ENCODE measurements at regions not wholly inside any gene's neighbourhood (a gene's known extent, or its start where the extent isn't known, plus 50 kb on each side); places are given as distances from the start of the nearest gene placed in this dataset.

GRCh38 chr21:38699048-38699447, 106.7 kb upstream of the ETS2 start:
- no peaks in the 10 kb centered on the region for H3K36me3 ChIP-seq (ENCODE audit: low read length)
- no peak overlapping the region for H3K4me2 ChIP-seq (ENCODE audit: low read depth, low read length, poor library complexity, severe bottlenecking)
- H3K9me2 ChIP-seq (replicated peaks; ENCODE audit: insufficient read depth, low read length): no peaks in the 10 kb centered on the region
- H3K9me3 ChIP-seq (ENCODE audit: insufficient read depth, low read length): no peaks in the 10 kb centered on the region
- H3K9ac ChIP-seq (ENCODE audit: low read length): no peak overlapping the region
- H3F3A ChIP-seq (ENCODE audit: insufficient read depth): no peaks in the 10 kb centered on the region
- no peak overlapping the region for H2AFZ ChIP-seq (ENCODE audit: low read depth, low read length, severe bottlenecking)
- no peaks in the 10 kb centered on the region for H3K79me2 ChIP-seq (ENCODE audit: insufficient read depth, low read length)
- no peak for TF ChIP-seq EZH2phosphoT487 (conservative IDR thresholded peaks at IDR 0.05; ENCODE audit: low read length)
- TF ChIP-seq CTCF (IDR thresholded peaks at IDR 0.05; ENCODE audit: insufficient read depth, low read length, poor library complexity, severe bottlenecking): no peak
- no peaks in the 10 kb centered on the region for H4K20me1 ChIP-seq (ENCODE audit: low read depth, low read length)
- H3K4me3 ChIP-seq (ENCODE audit: insufficient read depth, low read length, poor library complexity, severe bottlenecking): no peak overlapping the region
- no peak overlapping the region for H3K27ac ChIP-seq (ENCODE audit: low read depth, low read length)
- no peaks in the 10 kb centered on the region for H3K27me3 ChIP-seq (ENCODE audit: low read length)

GRCh38 chr21:38702196-38702595, 103.5 kb upstream of the ETS2 start:
- no peaks in the 10 kb centered on the region for H3K9me3 ChIP-seq (ENCODE audit: insufficient read depth, low read length)
- no peaks in the 10 kb centered on the region for H4K20me1 ChIP-seq (ENCODE audit: low read depth, low read length)
- no peaks in the 10 kb centered on the region for H3F3A ChIP-seq (ENCODE audit: insufficient read depth)
- no peak overlapping the region for H3K9ac ChIP-seq (ENCODE audit: low read length)
- no peak overlapping the region for H3K27ac ChIP-seq (ENCODE audit: low read depth, low read length)
- no peak overlapping the region for H3K4me3 ChIP-seq (ENCODE audit: insufficient read depth, low read length, poor library complexity, severe bottlenecking)
- no peaks in the 10 kb centered on the region for H3K36me3 ChIP-seq (ENCODE audit: low read length)
- H2AFZ ChIP-seq (ENCODE audit: low read depth, low read length, severe bottlenecking): no peak overlapping the region
- no peaks in the 10 kb centered on the region for H3K9me2 ChIP-seq (replicated peaks; ENCODE audit: insufficient read depth, low read length)
- no peak overlapping the region for H3K4me2 ChIP-seq (ENCODE audit: low read depth, low read length, poor library complexity, severe bottlenecking)
- H3K27me3 ChIP-seq (ENCODE audit: low read length): no peaks in the 10 kb centered on the region
- TF ChIP-seq CTCF (IDR thresholded peaks at IDR 0.05; ENCODE audit: insufficient read depth, low read length, poor library complexity, severe bottlenecking) (no peak), EZH2phosphoT487 (conservative IDR thresholded peaks at IDR 0.05; ENCODE audit: low read length) (no peak)
- H3K79me2 ChIP-seq (ENCODE audit: insufficient read depth, low read length): no peaks in the 10 kb centered on the region

- H3K9me3 ChIP-seq (ENCODE audit: insufficient read depth, low read length): no peaks in the 10 kb centered on the region
- H3K27ac ChIP-seq (ENCODE audit: low read depth, low read length): no peak overlapping the region
- H3K27me3 ChIP-seq (ENCODE audit: low read length): no peaks in the 10 kb centered on the region
- H3K79me2 ChIP-seq (ENCODE audit: insufficient read depth, low read length): no peaks in the 10 kb centered on the region
- no peak overlapping the region for H2AFZ ChIP-seq (ENCODE audit: low read depth, low read length, severe bottlenecking)
- H3K9ac ChIP-seq (ENCODE audit: low read length): no peak overlapping the region
- H3K9me2 ChIP-seq (replicated peaks; ENCODE audit: insufficient read depth, low read length): no peaks in the 10 kb centered on the region
- H4K20me1 ChIP-seq (ENCODE audit: low read depth, low read length): no peaks in the 10 kb centered on the region
- no peak overlapping the region for H3K4me3 ChIP-seq (ENCODE audit: insufficient read depth, low read length, poor library complexity, severe bottlenecking)
- TF ChIP-seq EZH2phosphoT487 (conservative IDR thresholded peaks at IDR 0.05; ENCODE audit: low read length) (no peak), CTCF (IDR thresholded peaks at IDR 0.05; ENCODE audit: insufficient read depth, low read length, poor library complexity, severe bottlenecking) (no peak)
- H3F3A ChIP-seq (ENCODE audit: insufficient read depth): no peaks in the 10 kb centered on the region
- H3K4me2 ChIP-seq (ENCODE audit: low read depth, low read length, poor library complexity, severe bottlenecking): no peak overlapping the region
- no peaks in the 10 kb centered on the region for H3K36me3 ChIP-seq (ENCODE audit: low read length)
Measured at GRCh38 chr21:38709876-38710275, 95.9 kb upstream of the ETS2 start.

- Histone ChIP-seq H3F3A (ENCODE audit: insufficient read depth) (no peaks in the 10 kb centered on the region), H3K27ac (ENCODE audit: low read depth, low read length) (no peak overlapping the region), H3K4me3 (ENCODE audit: insufficient read depth, low read length, poor library complexity, severe bottlenecking) (no peak overlapping the region), H3K79me2 (ENCODE audit: insufficient read depth, low read length) (no peaks in the 10 kb centered on the region), H3K4me2 (ENCODE audit: low read depth, low read length, poor library complexity, severe bottlenecking) (no peak overlapping the region), H3K9me3 (ENCODE audit: insufficient read depth, low read length) (no peaks in the 10 kb centered on the region), H3K27me3 (ENCODE audit: low read length) (no peaks in the 10 kb centered on the region), H3K36me3 (ENCODE audit: low read length) (no peaks in the 10 kb centered on the region), H2AFZ (ENCODE audit: low read depth, low read length, severe bottlenecking) (no peak overlapping the region), H3K9ac (ENCODE audit: low read length) (no peak overlapping the region), H4K20me1 (ENCODE audit: low read depth, low read length) (no peaks in the 10 kb centered on the region), H3K9me2 (replicated peaks; ENCODE audit: insufficient read depth, low read length) (no peaks in the 10 kb centered on the region)
- no peak for TF ChIP-seq EZH2phosphoT487 (conservative IDR thresholded peaks at IDR 0.05; ENCODE audit: low read length)
- peak; percentile 11 for TF ChIP-seq CTCF (IDR thresholded peaks at IDR 0.05; ENCODE audit: insufficient read depth, low read length, poor library complexity, severe bottlenecking)
Measured at GRCh38 chr21:38712071-38712470, 93.7 kb upstream of the ETS2 start.

Data from SU-DHL-6 (cell line).